K562 (cell line): ENCODE measurements at regions not wholly inside any gene's neighbourhood (a gene's known extent, or its start where the extent isn't known, plus 50 kb on each side); places are given as distances from the start of the nearest gene placed in this dataset.

ENCODE experiments used
- ATAC-seq: fragments of 200-7000 bp; cut with Tn5 transposase; 3 replicates; pipeline ENCODE4 v1.9.1; 2020; ENCODE audit warnings: moderate library complexity
- BruUV-seq: library from RNA; stranded (reverse); fragments of 400-500 nt; replicated peaks from 2 replicates; lab custom pipeline; 2021; lab: Mats Ljungman, UMichigan
- CTCF ChIA-PET: fragments of 300-600 bp; formaldehyde crosslinking; extraction: SDS; loops from one replicate; lab custom pipeline; 2021; ENCODE audit warnings: low intra/inter-chr PET ratio; lab: Yijun Ruan, JAX
- POLR2A ChIA-PET: fragments of 300-600, 350-650 bp; sonication (Branson Sonifier 250); formaldehyde crosslinking; extraction: SDS; loops from one replicate; lab custom pipeline; 2021; ENCODE audit warnings: antibody characterized with exemption, inconsistent platforms; lab: Yijun Ruan, JAX
- DNase-seq, 4 experiments: peaks; one replicate each; pipeline versions ENCODE4 v3.0.0 to v3.0.0-alpha.2; 2011 to 2018; ENCODE audit warnings: low spot score in 3 of 4, mixed read lengths in 3 of 4; ENCODE audit errors: extremely low read depth in 1 of 4
- FAIRE-seq: peaks from 2 replicates; lab custom pipeline; 2011; peaks lifted over from hg19 to GRCh38; lab: Jason Lieb, UNC
- H2AFZ ChIP-seq: 2 replicates; pipeline ENCODE4 v1.6.0; 2011; ENCODE audit warnings: low read depth, low read length, control low read depth, inconsistent platforms
- H3K27ac ChIP-seq: fragments of 200-600 bp; 3 replicates; pipeline ENCODE4 v1.8.0; 2011; ENCODE audit warnings: low read depth, mild to moderate bottlenecking, control low read depth, inconsistent platforms, low read length, moderate library complexity, mixed read lengths; ENCODE audit errors: extremely low read depth
- H3K27me3 ChIP-seq, 2 experiments: fragments of 300-600 bp in 1 of 2; 2 replicates in 1 of 2; 3 replicates in 1 of 2; pipeline versions ENCODE4 v1.6.0 to v1.8.0; 2011; ENCODE audit warnings: inconsistent platforms in 2 of 2, low read length in 2 of 2, mild to moderate bottlenecking in 1 of 2, mixed read lengths in 1 of 2, moderate library complexity in 1 of 2; ENCODE audit not compliant: control insufficient read depth in 2 of 2, insufficient read depth in 2 of 2
- H3K36me3 ChIP-seq: fragments of 300-600 bp; 3 replicates; pipeline ENCODE4 v1.8.0; 2011; ENCODE audit warnings: mild to moderate bottlenecking, low read length, inconsistent platforms; ENCODE audit not compliant: control insufficient read depth, insufficient read depth
- H3K4me1 ChIP-seq, 2 experiments: fragments of 200-600 bp in 1 of 2; replicated peaks in 1 of 2; 2 replicates in 1 of 2; 3 replicates in 1 of 2; pipeline versions ENCODE4 v1.5.1 to v1.8.0; 2011; ENCODE audit warnings: inconsistent platforms in 2 of 2, low read length in 2 of 2, mild to moderate bottlenecking in 1 of 2, mixed read lengths in 1 of 2, moderate library complexity in 1 of 2; ENCODE audit not compliant: control insufficient read depth in 2 of 2, insufficient read depth in 2 of 2
- H3K4me2 ChIP-seq: 2 replicates; pipeline ENCODE4 v1.6.1; 2011; ENCODE audit warnings: low read length, control low read depth, inconsistent platforms, mixed read lengths; ENCODE audit not compliant: insufficient read depth
- H3K4me3 ChIP-seq: fragments of 200-600 bp; sonication (generic), shearing (Covaris generic); 2 replicates; pipeline ENCODE4 v1.5.1; 2016; ENCODE audit warnings: control low read depth, inconsistent platforms
- H3K79me2 ChIP-seq: fragments of 200-600 bp; 3 replicates; pipeline ENCODE4 v1.8.0; 2011; ENCODE audit warnings: low read length, inconsistent platforms; ENCODE audit not compliant: control insufficient read depth, insufficient read depth
- H3K9ac ChIP-seq, 2 experiments: 2 replicates each; pipeline versions ENCODE4 v1.6.0 to v1.6.1; 2011; ENCODE audit warnings: low read depth in 2 of 2, low read length in 2 of 2, control low read depth in 1 of 2, inconsistent platforms in 1 of 2, mild to moderate bottlenecking in 1 of 2, mixed read lengths in 1 of 2; ENCODE audit not compliant: insufficient read depth in 1 of 2
- H3K9me1 ChIP-seq: one replicate; pipeline ENCODE4 v1.6.0; 2011; ENCODE audit warnings: inconsistent platforms, mild to moderate bottlenecking, low read length, moderate library complexity; ENCODE audit not compliant: control insufficient read depth, insufficient read depth
- H3K9me3 ChIP-seq: replicated peaks from 2 replicates; pipeline ENCODE4 v1.5.1; 2011; ENCODE audit warnings: low read depth, low read length, inconsistent platforms; ENCODE audit not compliant: control insufficient read depth, insufficient read depth
- H4K20me1 ChIP-seq: replicated peaks from 2 replicates; pipeline ENCODE4 v1.6.1; 2011; ENCODE audit warnings: low read length, inconsistent platforms, mixed read lengths; ENCODE audit not compliant: control insufficient read depth, insufficient read depth
- HNRNPL ChIP-seq: fragments of 200-400 bp; formaldehyde crosslinking; IDR thresholded peaks from 2 replicates; pipeline ENCODE4 v1.6.1; 2017; ENCODE audit warnings: low read depth, mild to moderate bottlenecking, low read length
- PTRF ChIP-seq: fragments of 450-650 bp; IDR thresholded peaks from 2 replicates; pipeline ENCODE4 v1.6.1; 2016; ENCODE audit warnings: mild to moderate bottlenecking, missing genetic modification characterization, missing compliant biosample characterization
- SMARCB1 ChIP-seq: IDR thresholded peaks from 2 replicates; pipeline ENCODE4 v1.6.1; 2011; ENCODE audit warnings: improper control_type of control experiment, low read depth; ENCODE audit not compliant: insufficient read length
- TRIM28 ChIP-seq: fragments of 450-650 bp; IDR thresholded peaks from 2 replicates; pipeline ENCODE4 v1.6.1; 2017
- ZMIZ1 ChIP-seq, 2 experiments: fragments of 150-350 bp in 1 of 2; IDR thresholded peaks; 2 replicates each; pipeline ENCODE4 v1.6.1; 2012 to 2016; ENCODE audit warnings: low read depth in 2 of 2, low read length in 2 of 2, mild to moderate bottlenecking in 1 of 2, moderate library complexity in 1 of 2
- ZNF121 ChIP-seq: sonication (generic); formaldehyde crosslinking; conservative IDR thresholded peaks from 2 replicates; pipeline ENCODE4 v1.8.0; 2022; ENCODE audit warnings: missing genetic modification reagents
- ZNF253 ChIP-seq: fragments of 250-450 bp; sonication (Bioruptor Pico); conservative IDR thresholded peaks from 2 replicates; pipeline ENCODE4 v1.6.1; 2021; ENCODE audit warnings: mild to moderate bottlenecking
- ZZZ3 ChIP-seq: fragments of 450-650 bp; IDR thresholded peaks from 2 replicates; pipeline ENCODE4 v1.6.1; 2016; ENCODE audit warnings: antibody characterized with exemption, mild to moderate bottlenecking, moderate library complexity
- WGBS: fragments of 100-300 bp; shearing (Covaris generic); methylation state at CpG from one replicate; pipeline ENCODE4 v1.1.6; 2016; ENCODE audit warnings: low coverage, mixed read lengths; ENCODE audit not compliant: insufficient coverage; ENCODE audit errors: missing lambda C conversion rate; 5-methylcytosine and 5-hydroxymethylcytosine counted together
- in situ Hi-C: fragments of 300-500 bp; cut with MboI; formaldehyde crosslinking; loops from 4 replicates; pipeline ENCODE4 v1.15.0; 2018; ENCODE audit warnings: inconsistent platforms, mixed read lengths
- intact Hi-C: fragments of 100-400 bp; cut with micrococcal nuclease; formaldehyde crosslinking; loops from 2 replicates; pipeline ENCODE4 v1.14.2; 2022
- TF ChIP-seq, protein P1 (sequence below): sonication (generic); formaldehyde crosslinking; IDR thresholded peaks from 2 replicates; pipeline ENCODE4 v1.8.0; 2022; ENCODE audit warnings: mild to moderate bottlenecking, missing genetic modification reagents

DNA sequence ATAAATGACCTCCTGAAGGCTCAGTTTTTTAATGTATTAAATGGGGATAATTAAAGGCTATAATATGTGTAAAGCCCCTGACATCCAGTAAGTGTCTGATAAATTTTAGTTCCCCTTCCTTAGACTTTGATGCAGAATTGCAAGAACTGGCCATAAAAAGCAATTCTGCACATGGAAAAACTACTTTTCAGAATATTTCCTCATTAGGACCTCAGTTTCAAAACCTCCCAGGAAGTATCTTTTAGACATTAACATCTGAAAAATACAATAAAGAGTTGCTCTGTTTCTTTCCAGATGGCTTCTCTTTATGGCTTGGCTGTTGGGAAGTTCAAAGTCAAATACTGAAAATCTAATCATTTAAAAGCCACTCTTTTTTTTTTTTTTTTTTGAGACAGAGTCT, 106.3 kb upstream of the ZNF217 start:
- in situ Hi-C loops = no loop called here
- Histone ChIP-seq H3K4me2 (no peak overlapping the region), H4K20me1 (no peaks in the 10 kb centered on the region), H3K9me1 (no peaks in the 10 kb centered on the region), H3K4me3 (no peak overlapping the region), H3K9ac (no peak overlapping the region), H3K36me3 (no peaks in the 10 kb centered on the region), H3K9me3 (no peaks in the 10 kb centered on the region), H3K4me1 (peaks cover 0 to 3% of the 10 kb centered on the region in 2 experiments; a peak in 2 of 5 replicates), H3K79me2 (no peaks in the 10 kb centered on the region), H3K27me3 (no peaks in the 10 kb centered on the region), H2AFZ (no peak overlapping the region), H3K27ac (no peak overlapping the region)
- no peak for TF ChIP-seq TRIM28
- TF ChIP-seq, protein P1, sequence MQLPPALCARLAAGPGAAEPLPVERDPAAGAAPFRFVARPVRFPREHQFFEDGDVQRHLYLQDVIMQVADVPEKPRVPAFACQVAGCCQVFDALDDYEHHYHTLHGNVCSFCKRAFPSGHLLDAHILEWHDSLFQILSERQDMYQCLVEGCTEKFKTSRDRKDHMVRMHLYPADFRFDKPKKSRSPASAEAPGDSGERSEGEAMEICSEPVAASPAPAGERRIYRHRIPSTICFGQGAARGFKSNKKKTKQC = no peak
- TF ChIP-seq ZZZ3 = no peak
- TF ChIP-seq ZNF253 (CRISPR knock-in tag) = no peak
- DNase-seq (no peak), ATAC-seq (no peak), FAIRE-seq (no peak)
- intact Hi-C loops = no loop called here
- POLR2A ChIA-PET = interaction anchor here (0.6 kb wide), 2 partner anchors 10 to 86 kb away, joined by 3 to 4 read pairs; no protein-coding TSS in a partner anchor
- CTCF ChIA-PET = no interaction called here
- BruUV-seq = no TSS peak

DNA sequence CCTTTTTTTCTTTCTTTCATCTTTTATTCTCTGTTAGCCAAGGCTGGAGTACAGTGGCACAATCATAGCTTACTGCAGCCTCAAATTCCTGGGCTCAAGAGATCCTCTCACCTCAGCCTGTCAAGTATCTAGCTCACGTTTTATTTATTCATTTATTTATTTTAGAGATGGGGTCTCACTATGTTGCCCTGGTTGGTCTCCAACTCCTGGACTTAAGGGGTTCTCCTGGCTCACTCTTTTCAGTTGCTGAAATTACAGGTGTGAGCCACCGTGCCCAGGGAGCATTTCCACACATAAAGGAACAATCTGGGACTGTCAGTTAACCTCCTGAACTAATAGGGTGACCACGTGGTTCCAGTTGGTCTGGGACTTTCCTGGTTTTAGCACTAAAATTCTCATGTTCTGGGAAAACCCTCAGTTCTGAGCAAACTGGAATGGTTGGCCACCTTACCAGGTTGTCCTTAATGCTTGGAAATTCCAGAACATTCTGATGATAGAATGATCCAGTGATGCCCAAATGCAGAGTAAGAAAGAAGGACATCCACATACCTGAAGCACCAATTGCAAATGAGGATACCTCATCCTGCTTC, 105.5 kb upstream of the ZNF217 start:
- no peaks in the 10 kb centered on the region for H3K27me3 ChIP-seq
- H3K4me2 ChIP-seq = no peak overlapping the region
- no TSS peak for BruUV-seq
- intact Hi-C loops (no loop called here), in situ Hi-C loops (no loop called here)
- FAIRE-seq (peak; percentile 65), DNase-seq (no peak), ATAC-seq (no peak)
- no peaks in the 10 kb centered on the region for H3K79me2 ChIP-seq
- 5% methylated on average over 3 of the region's 3 CpGs for WGBS
- no peaks in the 10 kb centered on the region for H3K9me1 ChIP-seq
- H3K36me3 ChIP-seq = no peaks in the 10 kb centered on the region
- no peak overlapping the region for H3K4me3 ChIP-seq
- no peak overlapping the region for H2AFZ ChIP-seq
- H3K27ac ChIP-seq = no peak overlapping the region
- H3K9me3 ChIP-seq = no peaks in the 10 kb centered on the region
- H4K20me1 ChIP-seq = no peaks in the 10 kb centered on the region
- CTCF ChIA-PET = no interaction called here
- H3K4me1 ChIP-seq = peaks cover 0 to 3% of the 10 kb centered on the region in 2 experiments; a peak in 2 of 5 replicates
- H3K9ac ChIP-seq = no peak overlapping the region
- POLR2A ChIA-PET = interaction anchor here (1.0 kb wide), 1 partner anchor 40 kb away, joined by 3 read pairs; no protein-coding TSS in a partner anchor
- TF ChIP-seq PTRF (tag) (no peak), ZMIZ1 (IDR thresholded peaks at IDR 0.05; ENCODE audit: low read depth in 2 of 2, low read length in 2 of 2) (no peak), HNRNPL (no peak), SMARCB1 (no peak), ZNF121 (CRISPR knock-in tag) (peak; percentile 64)
